Lung (tissue), 11 donors: ENCODE measurements at regions not wholly inside any gene's neighbourhood (a gene's known extent, or its start where the extent isn't known, plus 50 kb on each side); places are given as distances from the start of the nearest gene placed in this dataset.

ENCODE experiments used
- ATAC-seq: fragments of 200-7000 bp; cut with Tn5 transposase; one replicate; pipeline ENCODE4 v1.9.1; 2020; ENCODE audit warnings: moderate number of reproducible peaks; ENCODE audit not compliant: insufficient read depth, low FRiP score
- DNase-seq, 3 donors: peaks; one replicate each; pipeline ENCODE4 v3.0.0-alpha.2; 2013 to 2017
- H3K27ac ChIP-seq, 2 donors: one replicate each; pipeline ENCODE4 v1.5.1; 2013; ENCODE audit warnings: mild to moderate bottlenecking in 2 of 2, moderate library complexity in 2 of 2, control low read depth in 1 of 2, inconsistent platforms in 1 of 2, low read depth in 1 of 2, low read length in 1 of 2
- H3K27me3 ChIP-seq, 3 donors: one replicate each; pipeline ENCODE4 v1.5.1; 2013; ENCODE audit warnings: low read length in 2 of 3; ENCODE audit not compliant: control insufficient read depth in 3 of 3, insufficient read depth in 3 of 3
- H3K36me3 ChIP-seq, 4 donors: one replicate each; pipeline ENCODE4 v1.5.1; 2013; ENCODE audit warnings: low read length in 4 of 4, mild to moderate bottlenecking in 1 of 4, moderate library complexity in 1 of 4; ENCODE audit not compliant: control insufficient read depth in 4 of 4, insufficient read depth in 4 of 4
- H3K4me1 ChIP-seq, 5 donors: one replicate each; pipeline ENCODE4 v1.5.1; 2013; ENCODE audit warnings: low read length in 5 of 5, mild to moderate bottlenecking in 2 of 5, moderate library complexity in 1 of 5; ENCODE audit not compliant: control insufficient read depth in 5 of 5, insufficient read depth in 5 of 5
- H3K4me3 ChIP-seq: one replicate; pipeline ENCODE4 v1.5.1; 2013; ENCODE audit warnings: mild to moderate bottlenecking, control low read depth, moderate library complexity
- H3K9ac ChIP-seq, 2 donors: one replicate each; pipeline ENCODE4 v1.5.1; 2013; ENCODE audit warnings: low read length in 2 of 2, control low read depth in 1 of 2; ENCODE audit not compliant: insufficient read depth in 1 of 2
- H3K9me3 ChIP-seq, 4 donors: one replicate each; pipeline ENCODE4 v1.5.1; 2013; ENCODE audit warnings: low read length in 3 of 4, mild to moderate bottlenecking in 1 of 4, moderate library complexity in 1 of 4; ENCODE audit not compliant: control insufficient read depth in 4 of 4, insufficient read depth in 3 of 4
- CTCF ChIP-seq: IDR thresholded peaks from 2 replicates; pipeline ENCODE4 v1.5.1; 2012; ENCODE audit warnings: mild to moderate bottlenecking; ENCODE audit errors: control extremely low read depth, extremely low read depth
- WGBS, 2 donors: extraction: QIAGEN DNeasy Blood & Tissue Kit; methylation state at CpG; one replicate each; pipeline ENCODE4 v1.1.7; 2013; 5-methylcytosine and 5-hydroxymethylcytosine counted together
- donor health status: control.
- donor health status: control.
- donor health status: Bipolar disorder and iron deficiency.
- donor health status: healthy.
- donor health status: DM: yes; HTN: yes; CAD: no.

- no peak overlapping the region for H3K9ac ChIP-seq
- ATAC-seq, result no peak
- no peak overlapping the region for H3K4me3 ChIP-seq
- H3K36me3 ChIP-seq, result no peaks in the 10 kb centered on the region
- H3K9me3 ChIP-seq, result no peaks in the 10 kb centered on the region
- H3K27ac ChIP-seq, result no peak overlapping the region
- H3K4me1 ChIP-seq, result peaks cover 0 to 2% (median 0%) of the 10 kb centered on the region in 5 donors
- no peak for TF ChIP-seq CTCF
- H3K27me3 ChIP-seq, result no peaks in the 10 kb centered on the region
- DNase-seq, result no peak
- WGBS, 2 donors, result 90 to 92% methylated on average over 3 of the region's 3 CpGs
Observed at GRCh38 chr1:87957331-87957730, 628.7 kb downstream of the LMO4 start.

GRCh38 chr1:87958201-87958600, 629.5 kb downstream of the LMO4 start:
- WGBS, 2 donors, result 85 to 90% methylated on average over 4 of the region's 4 CpGs
- H3K27ac ChIP-seq, result no peak overlapping the region
- no peaks in the 10 kb centered on the region for H3K27me3 ChIP-seq
- no peaks in the 10 kb centered on the region for H3K36me3 ChIP-seq
- DNase-seq (no peak), ATAC-seq (no peak)
- no peak overlapping the region for H3K4me3 ChIP-seq
- no peak for TF ChIP-seq CTCF
- no peaks in the 10 kb centered on the region for H3K9me3 ChIP-seq
- H3K4me1 ChIP-seq, result peaks cover 0 to 2% (median 0%) of the 10 kb centered on the region in 5 donors
- no peak overlapping the region for H3K9ac ChIP-seq

GRCh38 chr1:87958716-87959115, 630.0 kb downstream of the LMO4 start:
- WGBS, 2 donors, result 74 to 83% methylated on average over 1 of the region's 1 CpG
- no peaks in the 10 kb centered on the region for H3K27me3 ChIP-seq
- DNase-seq (no peak), ATAC-seq (no peak)
- no peak overlapping the region for H3K4me3 ChIP-seq
- H3K36me3 ChIP-seq, result no peaks in the 10 kb centered on the region
- H3K9me3 ChIP-seq, result no peaks in the 10 kb centered on the region
- TF ChIP-seq CTCF, result no peak
- no peaks in the 10 kb centered on the region for H3K4me1 ChIP-seq
- no peak overlapping the region for H3K9ac ChIP-seq
- H3K27ac ChIP-seq, result no peak overlapping the region

- ATAC-seq (no peak), DNase-seq (no peak)
- no peak overlapping the region for H3K4me3 ChIP-seq
- no peak overlapping the region for H3K27ac ChIP-seq
- H3K4me1 ChIP-seq, result no peaks in the 10 kb centered on the region
- no peak for TF ChIP-seq CTCF
- 79 to 82% methylated on average over 4 of the region's 4 CpGs for WGBS, 2 donors
- no peak overlapping the region for H3K9ac ChIP-seq
- no peaks in the 10 kb centered on the region for H3K36me3 ChIP-seq
- no peaks in the 10 kb centered on the region for H3K9me3 ChIP-seq
- H3K27me3 ChIP-seq, result no peaks in the 10 kb centered on the region
Observed at GRCh38 chr1:87959236-87959635, 630.6 kb downstream of the LMO4 start.
